HG03066 (cell line): ENCODE measurements at regions not wholly inside any gene's neighbourhood (a gene's known extent, or its start where the extent isn't known, plus 50 kb on each side); places are given as distances from the start of the nearest gene placed in this dataset.

Source experiments
- ATAC-seq: cut with Tn5 transposase; IDR thresholded peaks from one replicate; pipeline ENCODE4 v1.9.1; 2021; ENCODE audit warnings: low read depth; ENCODE audit not compliant: unreplicated experiment

- ATAC-seq, result no peak
Observed at GRCh38 chr4:123954220-123954619, 557.6 kb downstream of the SPRY1 start.

GRCh38 chr4:123955167-123955800 lies 558.7 kb downstream of the SPRY1 start:
- no peak for ATAC-seq

- no peak for ATAC-seq
Observed at GRCh38 chr4:123956204-123956603, 559.6 kb downstream of the SPRY1 start.

GRCh38 chr4:123966990-123967769 lies 570.6 kb downstream of the SPRY1 start:
- no peak for ATAC-seq

GRCh38 chr4:123972031-123972430 lies 575.4 kb downstream of the SPRY1 start:
- ATAC-seq, result no peak

GRCh38 chr4:123974386-123975149 lies 578.0 kb downstream of the SPRY1 start:
- no peak for ATAC-seq

GRCh38 chr4:123976285-123976684 lies 579.7 kb downstream of the SPRY1 start:
- no peak for ATAC-seq

- no peak for ATAC-seq
Observed at GRCh38 chr4:123976819-123977218, 580.2 kb downstream of the SPRY1 start.

- no peak for ATAC-seq
Observed at GRCh38 chr4:123977641-123978081, 581.1 kb downstream of the SPRY1 start.

- no peak for ATAC-seq
Observed at GRCh38 chr4:123978637-123979036, 582.0 kb downstream of the SPRY1 start.

GRCh38 chr4:123980736-123981300 lies 584.2 kb downstream of the SPRY1 start:
- no peak for ATAC-seq

GRCh38 chr4:123984886-123985285 lies 588.3 kb downstream of the SPRY1 start:
- ATAC-seq, result no peak

GRCh38 chr4:123986268-123986798 lies 589.7 kb downstream of the SPRY1 start:
- ATAC-seq, result no peak

GRCh38 chr4:123987408-123987807 lies 590.8 kb downstream of the SPRY1 start:
- ATAC-seq, result no peak

- ATAC-seq, result no peak
Observed at GRCh38 chr4:123990310-123990870, 593.8 kb downstream of the SPRY1 start.

GRCh38 chr4:123994917-123995316 lies 598.3 kb downstream of the SPRY1 start:
- no peak for ATAC-seq

- no peak for ATAC-seq
Observed at GRCh38 chr4:123995936-123996335, 599.3 kb downstream of the SPRY1 start.

GRCh38 chr4:123996718-123997510 lies 600.3 kb downstream of the SPRY1 start:
- ATAC-seq, result no peak

- ATAC-seq, result no peak
Observed at GRCh38 chr4:123997776-123998449, 601.3 kb downstream of the SPRY1 start.
